MM.1S (cell line): ENCODE measurements at regions not wholly inside any gene's neighbourhood (a gene's known extent, or its start where the extent isn't known, plus 50 kb on each side); places are given as distances from the start of the nearest gene placed in this dataset.
"Not testable (repeated sequence)": the region's sequence is repeated elsewhere in the genome, so short reads cannot be mapped to it uniquely, and the experiment has no call there.

ENCODE experiments used
- DNase-seq: peaks from one replicate; pipeline ENCODE4 v3.0.0-alpha.2; 2015
- H2AFZ ChIP-seq: fragments of 300-600 bp; sonication (generic); 2 replicates; pipeline ENCODE4 v1.6.0; 2016; ENCODE audit warnings: antibody characterized with exemption, low read length
- H3F3A ChIP-seq: fragments of 300-600 bp; sonication (generic); 2 replicates; pipeline ENCODE4 v1.6.1; 2016; ENCODE audit warnings: mild to moderate bottlenecking, antibody characterized with exemption, low read length, moderate library complexity, mixed read lengths; ENCODE audit not compliant: insufficient read depth
- H3K27ac ChIP-seq: fragments of 300-600 bp; sonication (generic); 2 replicates; pipeline ENCODE4 v1.5.1; 2016; ENCODE audit warnings: mild to moderate bottlenecking, low read length
- H3K27me3 ChIP-seq: fragments of 300-600 bp; sonication (generic); replicated peaks from 2 replicates; pipeline ENCODE4 v1.6.0; 2016; ENCODE audit warnings: low read length; ENCODE audit not compliant: insufficient read depth
- H3K36me3 ChIP-seq: fragments of 300-600 bp; sonication (generic); replicated peaks from 2 replicates; pipeline ENCODE4 v1.6.1; 2016; ENCODE audit warnings: mild to moderate bottlenecking, low read length, mixed read lengths; ENCODE audit not compliant: insufficient read depth
- H3K4me1 ChIP-seq: fragments of 300-600 bp; sonication (generic); 2 replicates; pipeline ENCODE4 v1.6.1; 2016; ENCODE audit warnings: low read length, mixed read lengths
- H3K4me2 ChIP-seq: fragments of 300-600 bp; sonication (generic); 2 replicates; pipeline ENCODE4 v1.6.0; 2016; ENCODE audit warnings: low read depth, low read length
- H3K4me3 ChIP-seq: fragments of 300-600 bp; sonication (generic); 2 replicates; pipeline ENCODE4 v1.5.1; 2016; ENCODE audit warnings: low read length, mixed read lengths
- H3K79me2 ChIP-seq: fragments of 300-600 bp; sonication (generic); 2 replicates; pipeline ENCODE4 v1.6.1; 2016; ENCODE audit warnings: mixed run types, low read length, mixed read lengths
- H3K9ac ChIP-seq: fragments of 300-600 bp; sonication (generic); 2 replicates; pipeline ENCODE4 v1.6.1; 2016; ENCODE audit warnings: low read length, mixed read lengths
- H3K9me2 ChIP-seq: fragments of 300-600 bp; sonication (generic); replicated peaks from 2 replicates; pipeline ENCODE4 v1.6.1; 2016; ENCODE audit warnings: mild to moderate bottlenecking, low read length, mixed read lengths; ENCODE audit not compliant: insufficient read depth
- H3K9me3 ChIP-seq: fragments of 300-600 bp; sonication (generic); replicated peaks from 2 replicates; pipeline ENCODE4 v1.6.1; 2016; ENCODE audit warnings: mild to moderate bottlenecking, low read length, mixed read lengths; ENCODE audit not compliant: insufficient read depth
- H4K20me1 ChIP-seq: fragments of 300-600 bp; sonication (generic); 2 replicates; pipeline ENCODE4 v1.6.1; 2016; ENCODE audit warnings: mild to moderate bottlenecking, low read length, moderate library complexity, mixed read lengths; ENCODE audit not compliant: insufficient read depth
- CTCF ChIP-seq: fragments of 300-600 bp; sonication (generic); IDR thresholded peaks from 2 replicates; pipeline ENCODE4 v1.5.1; 2016; ENCODE audit warnings: antibody characterized with exemption, low read length, mixed read lengths
- EZH2 ChIP-seq: fragments of 300-600 bp; sonication (generic); optimal IDR thresholded peaks from 2 replicates; pipeline ENCODE3; 2017; ENCODE audit warnings: low read depth, mild to moderate bottlenecking, antibody characterized with exemption, low read length, mixed read lengths
- EZH2phosphoT487 ChIP-seq: fragments of 300-600 bp; sonication (generic); IDR thresholded peaks from 2 replicates; pipeline ENCODE4 v1.6.1; 2018; ENCODE audit warnings: antibody characterized with exemption, low read length

GRCh38 chrX:94942603-94943002 is 1268.6 kb downstream of the FAM133A start:
- Histone ChIP-seq H3K36me3 (no peaks in the 10 kb centered on the region), H3K27me3 (no peaks in the 10 kb centered on the region), H3K9me2 (no peaks in the 10 kb centered on the region), H4K20me1 (no peaks in the 10 kb centered on the region), H3K4me3 (no peak overlapping the region), H3K4me2 (no peak overlapping the region), H2AFZ (no peak overlapping the region), H3K9ac (no peak overlapping the region), H3K4me1 (no peaks in the 10 kb centered on the region), H3K9me3 (no peaks in the 10 kb centered on the region), H3K79me2 (no peaks in the 10 kb centered on the region), H3F3A (no peaks in the 10 kb centered on the region), H3K27ac (no peak overlapping the region)
- TF ChIP-seq EZH2phosphoT487 (no peak), CTCF (no peak), EZH2 (no peak)
- no peak for DNase-seq

- H3K9me2 ChIP-seq, H3K4me2 ChIP-seq, H3K27ac ChIP-seq, H3K4me3 ChIP-seq, H3K9ac ChIP-seq, H3K79me2 ChIP-seq, H3K27me3 ChIP-seq, H3F3A ChIP-seq, DNase-seq, H4K20me1 ChIP-seq, H3K4me1 ChIP-seq, H2AFZ ChIP-seq, H3K36me3 ChIP-seq, H3K9me3 ChIP-seq: not testable (repeated sequence)
These were observed 1272.1 kb downstream of the FAM133A start for GRCh38 chrX:94946137-94946536.

GRCh38 chrX:94961730-94962129 is 1287.7 kb downstream of the FAM133A start:
- H3K9me3 ChIP-seq, result no peaks in the 10 kb centered on the region
- H3K36me3 ChIP-seq, result no peaks in the 10 kb centered on the region
- H3K9me2 ChIP-seq, result no peaks in the 10 kb centered on the region
- H3K79me2 ChIP-seq, result no peaks in the 10 kb centered on the region
- H3K9ac ChIP-seq, result no peak overlapping the region
- H3K4me2 ChIP-seq, result no peak overlapping the region
- H4K20me1 ChIP-seq, result no peaks in the 10 kb centered on the region
- no peak overlapping the region for H3K27ac ChIP-seq
- peak; percentile 10 for DNase-seq
- TF ChIP-seq EZH2phosphoT487 (no peak), CTCF (no peak), EZH2 (no peak)
- H3K4me3 ChIP-seq, result no peak overlapping the region
- H3K27me3 ChIP-seq, result no peaks in the 10 kb centered on the region
- no peaks in the 10 kb centered on the region for H3F3A ChIP-seq
- H2AFZ ChIP-seq, result no peak overlapping the region
- no peaks in the 10 kb centered on the region for H3K4me1 ChIP-seq

GRCh38 chrX:94977562-94977961 is 1303.6 kb downstream of the FAM133A start:
- Histone ChIP-seq H3F3A (no peaks in the 10 kb centered on the region), H4K20me1 (no peaks in the 10 kb centered on the region), H2AFZ (no peak overlapping the region), H3K79me2 (no peaks in the 10 kb centered on the region), H3K9ac (no peak overlapping the region), H3K4me3 (no peak overlapping the region), H3K27ac (no peak overlapping the region), H3K36me3 (no peaks in the 10 kb centered on the region), H3K9me2 (no peaks in the 10 kb centered on the region), H3K4me2 (no peak overlapping the region), H3K27me3 (no peaks in the 10 kb centered on the region), H3K4me1 (no peaks in the 10 kb centered on the region), H3K9me3 (no peaks in the 10 kb centered on the region)
- TF ChIP-seq EZH2phosphoT487 (no peak), CTCF (no peak), EZH2 (no peak)
- DNase-seq, result no peak
